ENCODE measurements at regions not wholly inside any gene's neighbourhood (a gene's known extent, or its start where the extent isn't known, plus 50 kb on each side); places are given as distances from the start of the nearest gene placed in this dataset.

GRCh38 chr3:18649666-18650363, 224.7 kb upstream of the SATB1 start:
- no peak for TF ChIP-seq CTCF (IDR thresholded peaks at IDR 0.05)
- TF ChIP-seq EP300 (IDR thresholded peaks at IDR 0.05) = no peak
- no peak for TF ChIP-seq POLR2A (IDR thresholded peaks at IDR 0.05)

All from ovary (tissue), 3 donors.